ENCODE measurements at regions not wholly inside any gene's neighbourhood (a gene's known extent, or its start where the extent isn't known, plus 50 kb on each side); places are given as distances from the start of the nearest gene placed in this dataset.
"Not testable (repeated sequence)": the region's sequence is repeated elsewhere in the genome, so short reads cannot be mapped to it uniquely, and the experiment has no call there.

DNA sequence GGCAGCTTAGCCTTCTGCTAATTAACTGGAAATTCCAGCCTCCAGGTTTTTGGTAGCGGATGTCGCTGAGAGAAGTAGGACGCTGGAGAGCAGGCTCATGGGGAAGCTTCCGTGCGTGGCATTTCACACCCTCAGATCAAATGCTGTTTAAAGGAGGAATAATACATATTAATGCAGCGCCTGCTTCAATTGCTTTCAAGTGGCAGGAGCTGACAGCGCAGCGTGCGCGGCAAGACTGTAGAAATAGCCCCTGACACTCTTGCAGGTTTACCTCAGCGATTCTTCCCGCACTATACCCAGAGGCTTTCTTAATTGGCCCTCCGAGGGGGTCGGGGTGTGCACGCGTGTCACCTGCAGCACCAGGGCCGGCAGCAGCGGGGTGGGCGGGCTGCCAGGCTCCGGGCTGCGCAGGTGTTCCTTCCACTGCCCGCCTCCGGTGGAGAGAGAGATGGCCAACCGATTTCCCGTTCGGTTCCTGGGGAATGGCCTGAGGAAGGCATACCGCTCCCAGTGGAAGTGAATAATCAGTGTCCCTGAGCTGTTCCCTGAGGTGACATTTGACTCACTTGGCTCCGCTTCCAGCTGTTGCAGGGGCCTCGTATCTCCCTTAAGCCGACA, 427.9 kb downstream of the KCTD16 start:
- no peaks in the 10 kb centered on the region for H3K9me3 Mint-ChIP-seq (ENCODE audit: unreplicated experiment)
- no peaks in the 10 kb centered on the region for H3K4me1 Mint-ChIP-seq (ENCODE audit: unreplicated experiment)

DNA sequence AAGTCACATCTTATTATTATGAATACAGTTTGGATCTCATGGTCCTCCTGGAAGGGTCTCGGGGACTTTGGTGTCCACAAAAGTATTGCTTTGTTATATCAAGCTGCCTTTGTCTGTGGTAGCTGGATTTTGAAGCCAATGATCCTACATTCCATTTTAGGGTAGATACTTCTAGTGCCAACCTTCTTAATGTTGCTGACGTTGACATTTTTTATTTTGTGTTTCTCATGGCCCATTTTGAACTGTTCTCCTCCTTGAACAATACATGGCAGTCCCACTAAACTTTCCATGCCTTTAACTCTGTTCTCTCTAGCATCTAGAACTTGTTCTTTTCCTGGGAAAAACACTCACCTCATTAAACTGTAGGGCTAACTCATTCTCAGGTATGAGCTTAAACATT, 425.8 kb downstream of the KCTD16 start:
- H3K36me3 Mint-ChIP-seq (ENCODE audit: low read depth, unreplicated experiment), result no peaks in the 10 kb centered on the region
- H3K9me3 Mint-ChIP-seq (ENCODE audit: unreplicated experiment), result no peaks in the 10 kb centered on the region
- no peak for DNase-seq (ENCODE audit: low spot score)
- no peak overlapping the region for H3K4me3 Mint-ChIP-seq (ENCODE audit: unreplicated experiment)
- H3K27me3 Mint-ChIP-seq (ENCODE audit: unreplicated experiment), result no peaks in the 10 kb centered on the region
- TF ChIP-seq, protein P1, sequence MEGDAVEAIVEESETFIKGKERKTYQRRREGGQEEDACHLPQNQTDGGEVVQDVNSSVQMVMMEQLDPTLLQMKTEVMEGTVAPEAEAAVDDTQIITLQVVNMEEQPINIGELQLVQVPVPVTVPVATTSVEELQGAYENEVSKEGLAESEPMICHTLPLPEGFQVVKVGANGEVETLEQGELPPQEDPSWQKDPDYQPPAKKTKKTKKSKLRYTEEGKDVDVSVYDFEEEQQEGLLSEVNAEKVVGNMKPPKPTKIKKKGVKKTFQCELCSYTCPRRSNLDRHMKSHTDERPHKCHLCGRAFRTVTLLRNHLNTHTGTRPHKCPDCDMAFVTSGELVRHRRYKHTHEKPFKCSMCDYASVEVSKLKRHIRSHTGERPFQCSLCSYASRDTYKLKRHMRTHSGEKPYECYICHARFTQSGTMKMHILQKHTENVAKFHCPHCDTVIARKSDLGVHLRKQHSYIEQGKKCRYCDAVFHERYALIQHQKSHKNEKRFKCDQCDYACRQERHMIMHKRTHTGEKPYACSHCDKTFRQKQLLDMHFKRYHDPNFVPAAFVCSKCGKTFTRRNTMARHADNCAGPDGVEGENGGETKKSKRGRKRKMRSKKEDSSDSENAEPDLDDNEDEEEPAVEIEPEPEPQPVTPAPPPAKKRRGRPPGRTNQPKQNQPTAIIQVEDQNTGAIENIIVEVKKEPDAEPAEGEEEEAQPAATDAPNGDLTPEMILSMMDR (IDR thresholded peaks at IDR 0.05; ENCODE audit: unreplicated experiment), result no peak
- H3K4me1 Mint-ChIP-seq (ENCODE audit: unreplicated experiment), result no peaks in the 10 kb centered on the region
- no peak overlapping the region for H3K27ac Mint-ChIP-seq (ENCODE audit: unreplicated experiment)

More for the DNA sequence above, 427.9 kb downstream of the KCTD16 start:
- Mint-ChIP-seq H3K27me3 (ENCODE audit: unreplicated experiment) (no peaks in the 10 kb centered on the region), H3K36me3 (ENCODE audit: low read depth, unreplicated experiment) (no peaks in the 10 kb centered on the region), H3K4me3 (ENCODE audit: unreplicated experiment) (no peak overlapping the region), H3K27ac (ENCODE audit: unreplicated experiment) (no peak overlapping the region)
- DNase-seq (ENCODE audit: low spot score), result no peak
- TF ChIP-seq, protein P1 (IDR thresholded peaks at IDR 0.05; ENCODE audit: unreplicated experiment), result no peak

DNA sequence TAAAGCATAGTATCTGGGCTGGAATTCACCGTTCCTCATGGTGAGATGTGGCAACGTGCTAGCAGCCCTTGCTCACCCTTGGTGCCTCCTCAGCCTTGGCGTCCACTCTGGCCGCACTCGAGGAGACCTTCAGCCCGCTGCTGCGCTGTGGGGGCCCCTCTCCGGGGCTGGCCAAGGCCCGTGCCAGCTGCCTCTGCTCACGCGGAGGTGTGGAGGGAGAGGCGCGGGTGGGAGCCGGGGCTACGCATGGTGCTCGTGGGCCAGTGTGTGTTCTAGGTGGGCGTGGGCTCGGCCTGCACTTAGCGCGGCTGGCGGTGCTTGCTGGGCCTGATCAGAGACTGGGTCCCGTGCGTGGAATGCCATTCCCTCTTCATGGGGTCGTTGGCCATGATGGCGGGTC, 424.2 kb downstream of the KCTD16 start:
- Mint-ChIP-seq H3K27me3 (ENCODE audit: unreplicated experiment) (peaks cover 1% of the 10 kb centered on the region), H3K4me3 (ENCODE audit: unreplicated experiment) (no peak overlapping the region), H3K27ac (ENCODE audit: unreplicated experiment) (no peak overlapping the region), H3K36me3 (ENCODE audit: low read depth, unreplicated experiment) (no peaks in the 10 kb centered on the region), H3K4me1 (ENCODE audit: unreplicated experiment) (no peaks in the 10 kb centered on the region), H3K9me3 (ENCODE audit: unreplicated experiment) (no peaks in the 10 kb centered on the region)
- TF ChIP-seq, protein P1 (IDR thresholded peaks at IDR 0.05; ENCODE audit: unreplicated experiment), result no peak
- no peak for DNase-seq (ENCODE audit: low spot score)

DNA sequence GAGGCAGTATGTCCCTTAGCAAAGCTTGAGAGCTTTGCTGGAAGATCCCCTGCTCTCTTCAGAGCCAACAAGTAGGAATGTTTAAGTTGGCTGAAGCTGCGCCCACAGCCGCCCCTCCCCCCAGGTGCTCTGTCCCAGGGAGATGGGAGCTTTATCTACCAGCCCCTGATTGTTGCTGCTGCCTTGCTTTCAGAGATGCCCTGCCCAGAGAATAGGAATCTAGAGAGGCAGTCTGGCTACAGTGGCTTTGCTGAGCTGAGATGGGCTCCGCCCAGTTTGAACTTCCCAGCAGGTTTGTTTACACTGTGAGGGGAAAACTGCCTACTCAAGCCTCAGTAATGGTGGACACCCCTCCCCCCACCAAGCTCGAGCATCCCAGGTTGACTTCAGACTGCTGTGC, 423.6 kb downstream of the KCTD16 start:
- H3K4me3 Mint-ChIP-seq (ENCODE audit: unreplicated experiment); H3K4me1 Mint-ChIP-seq (ENCODE audit: unreplicated experiment); H3K36me3 Mint-ChIP-seq (ENCODE audit: low read depth, unreplicated experiment); H3K27ac Mint-ChIP-seq (ENCODE audit: unreplicated experiment); DNase-seq (ENCODE audit: low spot score); H3K27me3 Mint-ChIP-seq (ENCODE audit: unreplicated experiment); H3K9me3 Mint-ChIP-seq (ENCODE audit: unreplicated experiment): not testable (repeated sequence)

DNA sequence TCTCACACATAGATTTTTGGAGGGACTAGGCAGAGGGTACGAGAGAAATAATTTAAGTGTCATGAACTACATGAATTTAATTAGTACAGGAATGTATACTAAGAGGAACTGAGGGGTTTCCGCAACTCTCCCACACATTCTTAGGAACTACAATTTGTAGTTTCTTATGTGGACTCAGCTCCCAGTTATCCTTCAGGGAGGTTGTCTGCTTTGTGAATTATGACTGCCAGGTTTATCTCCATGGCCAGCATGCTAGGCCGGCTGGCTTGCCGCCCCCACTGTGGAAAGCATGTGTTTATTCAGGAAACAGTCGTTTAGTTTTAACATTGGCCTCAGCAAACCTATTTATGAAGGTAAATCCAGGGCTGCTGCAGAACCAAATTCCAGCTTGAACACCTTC, 415.0 kb downstream of the KCTD16 start:
- no peak for DNase-seq (ENCODE audit: low spot score)
- TF ChIP-seq, protein P1 (IDR thresholded peaks at IDR 0.05; ENCODE audit: unreplicated experiment), result no peak
- Mint-ChIP-seq H3K27ac (ENCODE audit: unreplicated experiment) (no peak overlapping the region), H3K4me1 (ENCODE audit: unreplicated experiment) (no peaks in the 10 kb centered on the region), H3K27me3 (ENCODE audit: unreplicated experiment) (peaks cover 3% of the 10 kb centered on the region), H3K4me3 (ENCODE audit: unreplicated experiment) (no peak overlapping the region), H3K36me3 (ENCODE audit: low read depth, unreplicated experiment) (no peaks in the 10 kb centered on the region), H3K9me3 (ENCODE audit: unreplicated experiment) (no peaks in the 10 kb centered on the region)
